CD4-positive, alpha-beta T cell (primary cell): ENCODE measurements at regions not wholly inside any gene's neighbourhood (a gene's known extent, or its start where the extent isn't known, plus 50 kb on each side); places are given as distances from the start of the nearest gene placed in this dataset.

Experiments
- ATAC-seq: fragments of 200-7000 bp; cut with Tn5 transposase; one replicate; pipeline ENCODE4 v1.10.0; 2022; ENCODE audit warnings: mild to moderate bottlenecking; ENCODE audit not compliant: poor library complexity
- CTCF ChIA-PET: fragments of 350-600 bp; sonication (Branson Sonifier 250); formaldehyde crosslinking; loops from one replicate; lab custom pipeline; 2021; ENCODE audit warnings: antibody characterized with exemption, inconsistent platforms; lab: Charles Lee
- POLR2A ChIA-PET: fragments of 350-600 bp; sonication (Branson Sonifier 250); formaldehyde crosslinking; loops from one replicate; lab custom pipeline; 2021; ENCODE audit warnings: antibody characterized with exemption, inconsistent platforms; lab: Charles Lee
- DNase-seq, 14 experiments: peaks; one replicate each; pipeline ENCODE4 v3.0.0-alpha.2; 2013 to 2020; ENCODE audit warnings: mixed read lengths in 2 of 14
- H3K27ac ChIP-seq, 2 donors: one replicate each; pipeline versions ENCODE4 v1.5.1 to v1.7.0; 2013; ENCODE audit warnings: low read length in 2 of 2, low read depth in 1 of 2, mild to moderate bottlenecking in 1 of 2
- H3K27me3 ChIP-seq, 2 experiments: 1 replicate in 1 of 2; 2 replicates in 1 of 2; pipeline versions ENCODE4 v1.6.1 to v1.7.0; 2013; ENCODE audit warnings: low read length in 2 of 2, control low read depth in 1 of 2, mild to moderate bottlenecking in 1 of 2, moderate library complexity in 1 of 2; ENCODE audit not compliant: insufficient read depth in 2 of 2, control insufficient read depth in 1 of 2
- H3K36me3 ChIP-seq: one replicate; pipeline ENCODE4 v1.6.1; 2013; ENCODE audit warnings: low read length, control low read depth; ENCODE audit not compliant: insufficient read depth
- H3K4me1 ChIP-seq: one replicate; pipeline ENCODE4 v1.6.1; 2013; ENCODE audit warnings: low read length, control low read depth; ENCODE audit not compliant: insufficient read depth
- H3K4me3 ChIP-seq: one replicate; pipeline ENCODE4 v1.5.1; 2013; ENCODE audit warnings: mild to moderate bottlenecking, low read length, moderate library complexity
- H3K9me3 ChIP-seq, 2 experiments: 1 replicate in 1 of 2; 2 replicates in 1 of 2; pipeline versions ENCODE4 v1.6.1 to v1.7.0; 2013; ENCODE audit warnings: low read length in 2 of 2, mild to moderate bottlenecking in 2 of 2, control low read depth in 1 of 2, moderate library complexity in 1 of 2; ENCODE audit not compliant: control insufficient read depth in 1 of 2, insufficient read depth in 1 of 2
- H3K27ac Mint-ChIP-seq: one replicate; pipeline ENCODE4 v1.8.0; 2020; ENCODE audit warnings: mixed read lengths
- H3K27me3 Mint-ChIP-seq: one replicate; pipeline ENCODE4 v1.8.0; 2021; ENCODE audit warnings: mixed read lengths
- H3K36me3 Mint-ChIP-seq: one replicate; pipeline ENCODE4 v1.8.0; 2021; ENCODE audit warnings: low read depth, mixed read lengths
- H3K4me1 Mint-ChIP-seq: one replicate; pipeline ENCODE4 v1.8.0; 2021; ENCODE audit warnings: low read depth, mixed read lengths
- H3K4me3 Mint-ChIP-seq: one replicate; pipeline ENCODE4 v1.8.0; 2020; ENCODE audit warnings: mild to moderate bottlenecking, mixed read lengths
- H3K9me3 Mint-ChIP-seq: one replicate; pipeline ENCODE4 v1.8.0; 2020; ENCODE audit warnings: mixed read lengths
- CTCF ChIP-seq: fragments of 200-600 bp; IDR thresholded peaks from one replicate; pipeline ENCODE4 v1.8.0; 2022; ENCODE audit warnings: antibody characterized with exemption, mild to moderate bottlenecking
- intact Hi-C, 2 experiments: fragments of 100-400 bp; cut with DNase I in 1 of 2; cut with micrococcal nuclease in 1 of 2; formaldehyde crosslinking; loops; one replicate each; pipeline versions ENCODE4 v1.15.1 to v1.9.0; 2023 to 2025; cut with DNase I, micrococcal nuclease

- peaks cover 30% of the 10 kb centered on the region for H3K27me3 Mint-ChIP-seq
- no peaks in the 10 kb centered on the region for H3K4me1 Mint-ChIP-seq
- no peak overlapping the region for H3K27ac Mint-ChIP-seq
- intact Hi-C loops, result no loop called here
- Histone ChIP-seq H3K27ac (no peak overlapping the region), H3K4me3 (no peak overlapping the region), H3K4me1 (no peaks in the 10 kb centered on the region), H3K9me3 (no peaks in the 10 kb centered on the region), H3K36me3 (no peaks in the 10 kb centered on the region), H3K27me3 (peaks cover 6 to 11% of the 10 kb centered on the region in 2 experiments)
- no peaks in the 10 kb centered on the region for H3K36me3 Mint-ChIP-seq
- ATAC-seq (no peak), DNase-seq (no peak)
- no peak overlapping the region for H3K4me3 Mint-ChIP-seq
- ChIA-PET POLR2A (no interaction called here), CTCF (no interaction called here)
- H3K9me3 Mint-ChIP-seq, result no peaks in the 10 kb centered on the region
- no peak for TF ChIP-seq CTCF
These were observed 95.9 kb upstream of the SPTBN1 start for GRCh38 chr2:54360055-54360792.

GRCh38 chr2:54364409-54364808, 91.7 kb upstream of the SPTBN1 start:
- Mint-ChIP-seq H3K27ac (no peak overlapping the region), H3K9me3 (peaks cover 16% of the 10 kb centered on the region), H3K4me1 (no peaks in the 10 kb centered on the region), H3K4me3 (no peak overlapping the region), H3K36me3 (no peaks in the 10 kb centered on the region), H3K27me3 (peaks cover 30% of the 10 kb centered on the region)
- no peaks in the 10 kb centered on the region for H3K36me3 ChIP-seq
- peaks cover 4 to 11% of the 10 kb centered on the region in 2 experiments for H3K27me3 ChIP-seq
- intact Hi-C loops, result no loop called here
- POLR2A ChIA-PET, result no interaction called here
- no peak for TF ChIP-seq CTCF
- no peaks in the 10 kb centered on the region for H3K4me1 ChIP-seq
- no peak for DNase-seq
- H3K4me3 ChIP-seq, result no peak overlapping the region
- H3K9me3 ChIP-seq, result peaks cover 7 to 20% of the 10 kb centered on the region in 2 experiments
- CTCF ChIA-PET, result no interaction called here
- no peak for ATAC-seq
- no peak overlapping the region for H3K27ac ChIP-seq

- peaks cover 7 to 20% of the 10 kb centered on the region in 2 experiments for H3K9me3 ChIP-seq
- H3K4me3 Mint-ChIP-seq, result no peak overlapping the region
- ChIA-PET CTCF (no interaction called here), POLR2A (no interaction called here)
- H3K27me3 Mint-ChIP-seq, result peaks cover 20% of the 10 kb centered on the region
- no peak overlapping the region for H3K27ac Mint-ChIP-seq
- H3K4me1 ChIP-seq, result no peaks in the 10 kb centered on the region
- H3K4me3 ChIP-seq, result no peak overlapping the region
- no peak for ATAC-seq
- TF ChIP-seq CTCF, result no peak
- DNase-seq, result no peak
- no peak overlapping the region for H3K27ac ChIP-seq
- H3K36me3 ChIP-seq, result no peaks in the 10 kb centered on the region
- intact Hi-C loops, result no loop called here
- peaks cover 16% of the 10 kb centered on the region for H3K9me3 Mint-ChIP-seq
- H3K36me3 Mint-ChIP-seq, result no peaks in the 10 kb centered on the region
- no peaks in the 10 kb centered on the region for H3K4me1 Mint-ChIP-seq
- H3K27me3 ChIP-seq, result peaks cover 4 to 11% of the 10 kb centered on the region in 2 experiments
These were observed 90.5 kb upstream of the SPTBN1 start for GRCh38 chr2:54365661-54366060.
